Posterior vena cava (tissue), 2 donors: ENCODE measurements at regions not wholly inside any gene's neighbourhood (a gene's known extent, or its start where the extent isn't known, plus 50 kb on each side); places are given as distances from the start of the nearest gene placed in this dataset.

Source experiments
- DNase-seq: peaks from one replicate; pipeline ENCODE4 v3.0.0-alpha.2; 2020; ENCODE audit warnings: low spot score
- intact Hi-C, 2 donors: fragments of 100-400 bp; cut with DNase I; formaldehyde crosslinking; loops; one replicate each; pipeline versions ENCODE4 v1.14.1 to v1.14.2; 2022 to 2023
- donor health status: DM: yes; HTN: yes; CAD: no.
- donor health status: DM: yes; HTN: yes; CAD: no.

- intact Hi-C loops = loop anchor here in 1 of 2 donors (2.0 kb wide), 1 partner anchor 162 kb away; no protein-coding TSS in a partner anchor
These were observed 81.7 kb upstream of the ANO1 start for GRCh38 chr11:69996451-69996850.

GRCh38 chr11:69997352-69997751, 80.8 kb upstream of the ANO1 start:
- DNase-seq = peak; percentile 37
- intact Hi-C loops = loop anchor here in 1 of 2 donors (2.0 kb wide), 1 partner anchor 161 kb away; no protein-coding TSS in a partner anchor

More at GRCh38 chr11:69996451-69996850, 81.7 kb upstream of the ANO1 start:
- no peak for DNase-seq

- peak; percentile 14 for DNase-seq
These were observed 78.4 kb upstream of the ANO1 start for GRCh38 chr11:69999721-70000120.

GRCh38 chr11:70000228-70000627, 77.9 kb upstream of the ANO1 start:
- DNase-seq = peak; percentile 2
- intact Hi-C loops = no loop called here

More at GRCh38 chr11:69999721-70000120, 78.4 kb upstream of the ANO1 start:
- intact Hi-C loops = no loop called here

- intact Hi-C loops = no loop called here
- peak; percentile 51 for DNase-seq
These were observed 76.9 kb upstream of the ANO1 start for GRCh38 chr11:70001246-70001645.

GRCh38 chr11:70002433-70002832, 75.7 kb upstream of the ANO1 start:
- peak; percentile 0 for DNase-seq
- intact Hi-C loops = no loop called here

DNA sequence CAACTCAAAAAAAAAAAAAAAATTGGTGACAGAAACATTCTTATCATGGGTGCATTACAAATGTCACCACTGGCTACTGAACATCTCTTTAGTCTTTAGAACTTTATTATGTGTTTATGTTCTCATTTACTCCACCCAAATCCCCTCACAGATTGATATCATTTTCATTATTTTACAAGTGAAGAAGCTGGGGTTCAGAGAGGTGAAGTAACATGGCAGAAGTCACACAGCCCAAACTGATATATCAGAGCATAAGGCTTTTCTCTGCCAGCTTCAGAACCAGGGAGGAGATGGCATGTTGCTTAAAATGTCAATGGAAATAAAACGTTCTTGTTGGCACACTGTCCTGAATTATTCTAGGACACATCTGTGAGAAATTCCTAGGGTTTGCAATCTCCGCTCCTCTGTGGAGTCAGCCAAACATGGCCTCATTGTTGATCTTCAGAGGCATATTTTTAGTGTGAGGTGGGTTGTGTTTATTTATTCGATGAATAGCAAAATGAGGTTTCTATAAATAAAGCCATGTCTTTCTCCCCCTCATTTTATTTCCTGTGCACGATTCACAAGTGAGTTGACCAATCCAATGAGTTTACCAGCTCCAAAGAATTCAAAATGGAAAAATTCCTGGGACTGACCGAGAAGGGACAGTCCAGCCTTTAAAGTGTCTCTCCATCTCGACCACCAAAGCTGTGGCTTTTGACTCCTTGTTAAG, 72.9 kb upstream of the ANO1 start:
- intact Hi-C loops = no loop called here
- peak; percentile 3 for DNase-seq

- no peak for DNase-seq
- intact Hi-C loops = no loop called here
These were observed 70.3 kb upstream of the ANO1 start for GRCh38 chr11:70007796-70008195.

- DNase-seq = no peak
- intact Hi-C loops = no loop called here
These were observed 67.3 kb upstream of the ANO1 start for GRCh38 chr11:70010774-70011173.

GRCh38 chr11:70012134-70012733, 65.9 kb upstream of the ANO1 start:
- no peak for DNase-seq
- intact Hi-C loops = no loop called here

DNA sequence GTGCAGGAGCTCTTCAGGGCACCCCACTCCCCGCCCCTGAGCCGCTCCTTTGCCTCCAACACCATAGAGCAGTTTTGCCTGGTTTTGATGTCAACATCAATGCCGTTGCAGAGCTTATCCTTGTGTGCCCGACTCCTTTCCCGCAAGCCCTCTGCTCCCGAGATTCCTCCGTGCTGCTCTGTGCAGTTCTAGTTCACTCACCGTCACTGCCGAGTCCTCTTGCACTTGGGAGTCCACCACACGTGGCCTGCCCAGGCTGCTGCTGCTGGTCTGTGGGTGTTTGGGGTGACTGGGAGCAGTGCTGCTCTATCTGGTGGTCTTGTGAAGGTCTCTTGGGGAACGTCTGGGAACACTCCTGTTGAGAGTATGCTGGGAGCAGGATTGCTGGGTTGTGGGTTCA, 63.8 kb upstream of the ANO1 start:
- DNase-seq = no peak
- intact Hi-C loops = no loop called here

DNA sequence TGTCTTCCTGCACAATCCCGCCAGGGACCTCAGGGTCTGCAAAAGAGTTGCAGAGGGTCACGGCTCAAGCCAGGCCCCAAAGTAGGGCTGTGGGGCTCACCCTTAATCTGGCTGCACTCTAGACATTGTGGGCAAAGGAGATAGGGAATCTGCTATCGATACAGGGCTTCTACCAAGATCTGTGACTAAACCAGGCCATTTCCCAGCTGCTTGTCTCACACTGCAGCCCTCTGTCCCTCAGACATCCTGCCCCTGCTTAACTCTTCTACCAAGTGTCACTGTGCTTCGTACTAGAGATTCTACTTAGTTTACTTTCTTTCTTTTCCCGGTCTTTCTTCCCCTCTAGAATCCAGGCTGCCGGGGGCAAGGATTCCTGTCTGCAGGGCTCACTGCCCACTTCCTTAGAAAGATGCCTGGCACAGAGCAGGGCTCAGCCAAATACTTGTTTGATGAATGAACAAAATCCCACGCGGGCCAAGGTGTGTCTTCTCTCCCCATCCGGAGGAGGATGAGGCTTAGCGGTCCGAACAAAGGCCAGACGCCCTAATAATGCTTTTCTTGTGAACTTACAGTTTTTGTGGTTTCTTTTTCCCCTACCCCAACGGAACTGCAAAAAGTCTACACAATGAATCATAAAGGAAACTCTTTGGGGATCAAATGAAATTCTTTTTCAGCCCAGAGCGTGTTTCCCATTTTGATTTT, 61.3 kb upstream of the ANO1 start:
- intact Hi-C loops = no loop called here
- DNase-seq = no peak

DNA sequence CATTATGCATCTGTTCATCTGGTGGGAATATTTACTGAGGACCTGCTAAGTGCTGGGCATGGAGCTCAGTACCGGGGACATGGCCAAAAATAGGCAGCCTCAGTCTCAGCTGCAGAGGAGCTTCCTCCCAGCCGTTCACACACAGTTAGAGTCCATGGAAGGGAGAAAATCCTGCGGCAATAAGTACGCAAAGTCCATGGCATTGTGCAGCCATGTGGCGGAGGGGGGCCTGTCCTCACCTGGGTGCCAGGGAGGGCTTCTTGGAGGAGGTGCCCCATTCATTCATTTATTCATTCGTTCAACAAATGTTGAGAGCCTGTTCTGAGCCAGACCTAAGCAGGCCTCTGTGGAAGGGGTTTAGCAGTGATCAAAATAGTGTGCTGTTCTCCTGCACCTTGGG, 59.3 kb upstream of the ANO1 start:
- DNase-seq = no peak
- intact Hi-C loops = no loop called here

DNA sequence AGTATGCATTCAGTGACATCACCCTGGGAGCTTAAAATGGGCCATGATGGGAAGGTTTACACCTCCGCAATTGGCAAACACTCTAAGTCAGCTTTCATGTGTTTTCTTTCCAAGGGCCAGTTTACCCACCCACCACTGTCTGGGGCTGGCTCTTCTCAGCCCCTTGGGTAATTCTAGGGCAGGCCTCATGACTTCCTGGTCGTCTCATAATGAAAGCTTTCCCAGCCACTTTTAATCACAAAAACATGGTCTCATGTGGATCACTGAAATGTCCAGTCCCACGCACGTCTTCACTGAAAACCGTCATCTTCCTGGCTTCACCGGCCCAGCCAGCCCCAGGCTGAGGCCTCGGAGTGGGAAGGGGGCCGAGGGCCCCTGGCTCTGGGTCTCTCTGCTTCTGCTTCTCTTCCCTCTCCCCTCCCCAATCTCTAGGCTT, 58.5 kb upstream of the ANO1 start:
- no peak for DNase-seq
- intact Hi-C loops = no loop called here

DNA sequence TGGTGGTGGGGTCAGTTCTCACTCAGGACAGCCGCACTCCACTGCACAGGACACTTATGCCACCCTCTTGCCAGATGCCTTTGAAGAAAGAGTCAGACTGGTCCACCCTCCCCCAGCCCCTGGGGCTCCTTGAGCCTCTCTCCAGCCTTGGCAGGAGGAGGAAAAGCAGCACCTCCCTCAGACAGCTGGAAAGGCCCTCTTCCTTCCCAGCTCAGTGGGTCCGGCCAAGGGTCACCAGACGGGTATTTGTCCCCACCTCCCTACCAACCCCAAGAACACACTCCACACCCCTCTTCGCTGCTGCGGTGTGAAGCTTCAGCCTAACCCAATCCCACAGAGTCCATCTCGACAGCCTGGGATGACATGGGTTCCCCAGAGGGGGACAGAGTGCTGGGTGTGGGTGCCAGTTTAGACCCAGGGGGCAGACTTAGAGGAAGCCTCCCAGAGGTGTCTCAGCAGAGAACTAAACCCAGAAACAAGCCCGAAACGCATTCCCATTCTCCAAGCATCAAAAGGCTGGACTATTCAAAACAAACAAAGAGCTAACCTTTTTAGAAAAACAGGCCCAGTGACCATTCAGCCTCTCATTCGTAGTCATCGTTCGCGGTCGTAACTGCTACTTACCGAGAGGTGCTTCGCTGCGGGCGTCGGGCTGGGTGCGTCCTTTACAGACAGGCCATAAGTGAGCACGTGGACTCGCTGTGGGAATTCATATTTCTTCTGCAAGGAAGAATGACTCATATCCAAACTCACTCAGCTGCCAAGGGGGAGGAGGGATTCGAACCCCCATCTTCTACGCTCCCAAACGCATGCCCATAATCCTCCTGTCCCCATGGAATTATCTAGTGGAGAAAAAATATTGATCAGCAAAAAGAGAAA, 57.5 kb upstream of the ANO1 start:
- DNase-seq = peak; percentile 86
- intact Hi-C loops = no loop called here

GRCh38 chr11:70021586-70021985, 56.5 kb upstream of the ANO1 start:
- intact Hi-C loops = no loop called here
- no peak for DNase-seq

DNA sequence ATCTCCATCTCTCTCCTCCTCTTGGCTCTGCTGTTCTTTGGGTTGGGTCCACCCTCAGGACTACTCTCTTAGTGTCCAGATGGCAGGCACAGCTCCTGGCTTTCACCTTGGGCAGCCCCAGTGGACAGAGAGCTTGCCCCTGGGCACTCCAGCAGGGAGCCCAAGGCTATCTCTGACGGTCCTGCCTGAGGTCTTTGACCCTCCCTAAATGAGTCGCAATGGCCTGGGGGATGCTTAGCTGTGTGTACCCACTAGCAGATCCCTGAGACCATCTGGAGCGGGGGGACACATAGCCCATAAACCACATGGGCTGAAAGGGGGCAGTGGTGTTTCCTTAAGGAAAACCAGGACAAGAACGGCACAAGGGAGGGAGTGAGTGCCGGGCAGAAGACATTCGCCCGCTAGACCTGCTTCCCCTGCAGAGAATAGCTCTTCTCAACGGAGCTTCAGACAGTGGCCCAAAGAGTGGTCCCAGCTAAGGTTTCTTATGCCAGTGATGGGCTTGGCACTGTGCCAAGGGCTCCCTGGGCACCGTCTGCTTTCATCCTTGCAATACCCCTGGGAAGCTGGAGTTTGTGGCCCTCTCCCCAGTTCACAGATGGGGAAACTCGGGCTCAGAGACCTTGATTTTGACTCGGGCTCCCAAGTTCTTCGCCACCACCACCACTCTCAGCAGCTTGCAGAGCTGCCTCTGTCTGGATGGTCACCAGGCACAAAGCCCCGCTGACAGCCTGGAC, 53.9 kb upstream of the ANO1 start:
- DNase-seq = no peak

DNA sequence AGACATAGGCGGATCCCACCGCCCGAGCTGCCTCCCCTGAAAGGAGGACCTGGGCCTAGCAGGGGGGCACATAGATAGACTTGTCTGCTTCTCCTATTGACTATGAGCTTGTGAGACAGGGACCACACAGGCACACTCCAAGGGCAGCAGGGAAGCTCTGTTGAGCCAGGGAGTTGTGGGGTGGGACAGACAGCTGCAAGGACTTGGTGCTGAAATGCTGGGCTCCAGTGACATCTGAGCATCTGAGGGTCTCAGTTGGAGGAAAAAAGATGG, 53.4 kb upstream of the ANO1 start:
- intact Hi-C loops = no loop called here
- DNase-seq = no peak

More for the DNA sequence above, 53.9 kb upstream of the ANO1 start:
- intact Hi-C loops = no loop called here

DNA sequence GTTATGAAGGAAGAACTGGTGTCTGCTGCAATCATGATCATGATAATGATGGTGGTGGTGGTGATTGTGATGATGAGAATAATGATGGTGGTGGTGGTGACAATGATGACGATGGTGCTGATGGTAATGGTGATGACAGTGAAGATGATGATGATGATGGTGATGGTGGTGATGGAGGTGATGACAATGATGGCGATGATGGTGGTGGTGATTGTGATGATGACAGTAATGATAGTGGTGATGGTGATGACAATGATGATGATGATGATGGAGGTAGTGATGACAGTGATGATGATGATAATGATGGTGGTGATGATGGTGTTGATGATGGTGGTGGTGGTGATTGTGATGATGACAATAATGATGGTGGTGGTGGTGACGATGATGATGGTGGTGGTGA, 52.8 kb upstream of the ANO1 start:
- DNase-seq = no peak
- intact Hi-C loops = no loop called here
